Neural progenitor cell (in vitro differentiated cells): ENCODE measurements at regions not wholly inside any gene's neighbourhood (a gene's known extent, or its start where the extent isn't known, plus 50 kb on each side); places are given as distances from the start of the nearest gene placed in this dataset.

ENCODE experiments used
- EZH2 ChIP-seq: fragments of 200-600 bp; sonication (generic); IDR thresholded peaks from 2 replicates; pipeline ENCODE4 v1.6.1; 2017; ENCODE audit warnings: antibody characterized with exemption, mild to moderate bottlenecking, moderate library complexity
- EZH2phosphoT487 ChIP-seq: fragments of 200-600 bp; sonication (generic); IDR thresholded peaks from 2 replicates; pipeline ENCODE4 v1.6.1; 2017; ENCODE audit warnings: antibody characterized with exemption
- TF ChIP-seq, protein P1 (sequence below): fragments of 200-600 bp; sonication (generic); IDR thresholded peaks from 2 replicates; pipeline ENCODE4 v1.5.1; 2017; ENCODE audit warnings: antibody characterized with exemption, mild to moderate bottlenecking

DNA sequence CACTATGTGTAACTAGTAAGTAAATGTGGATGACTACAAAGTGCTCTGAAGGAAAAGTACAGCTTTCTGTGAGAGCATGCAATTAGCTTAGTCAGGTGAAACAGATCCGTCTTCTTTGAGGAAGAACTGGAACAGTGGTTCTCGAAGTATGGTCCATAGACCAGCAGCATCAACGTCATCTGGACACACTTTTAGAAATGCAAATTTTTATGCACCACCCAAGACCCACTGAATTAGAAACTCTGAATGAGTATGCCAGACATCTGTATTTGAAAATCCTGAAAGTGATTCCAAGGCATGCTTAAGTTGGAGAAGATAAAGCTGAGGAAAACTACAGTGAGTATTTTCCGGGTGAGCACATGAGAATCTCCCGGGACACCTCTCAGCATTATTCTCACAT, 130.7 kb upstream of the SPHKAP start:
- TF ChIP-seq, protein P1, sequence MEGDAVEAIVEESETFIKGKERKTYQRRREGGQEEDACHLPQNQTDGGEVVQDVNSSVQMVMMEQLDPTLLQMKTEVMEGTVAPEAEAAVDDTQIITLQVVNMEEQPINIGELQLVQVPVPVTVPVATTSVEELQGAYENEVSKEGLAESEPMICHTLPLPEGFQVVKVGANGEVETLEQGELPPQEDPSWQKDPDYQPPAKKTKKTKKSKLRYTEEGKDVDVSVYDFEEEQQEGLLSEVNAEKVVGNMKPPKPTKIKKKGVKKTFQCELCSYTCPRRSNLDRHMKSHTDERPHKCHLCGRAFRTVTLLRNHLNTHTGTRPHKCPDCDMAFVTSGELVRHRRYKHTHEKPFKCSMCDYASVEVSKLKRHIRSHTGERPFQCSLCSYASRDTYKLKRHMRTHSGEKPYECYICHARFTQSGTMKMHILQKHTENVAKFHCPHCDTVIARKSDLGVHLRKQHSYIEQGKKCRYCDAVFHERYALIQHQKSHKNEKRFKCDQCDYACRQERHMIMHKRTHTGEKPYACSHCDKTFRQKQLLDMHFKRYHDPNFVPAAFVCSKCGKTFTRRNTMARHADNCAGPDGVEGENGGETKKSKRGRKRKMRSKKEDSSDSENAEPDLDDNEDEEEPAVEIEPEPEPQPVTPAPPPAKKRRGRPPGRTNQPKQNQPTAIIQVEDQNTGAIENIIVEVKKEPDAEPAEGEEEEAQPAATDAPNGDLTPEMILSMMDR, result no peak
- TF ChIP-seq EZH2 (no peak), EZH2phosphoT487 (no peak)
